Mucosa of stomach (tissue), 1 donor: ENCODE measurements at regions not wholly inside any gene's neighbourhood (a gene's known extent, or its start where the extent isn't known, plus 50 kb on each side); places are given as distances from the start of the nearest gene placed in this dataset.

Source experiments
- H3K27me3 ChIP-seq: one replicate; pipeline ENCODE4 v1.7.0; 2013; ENCODE audit warnings: mild to moderate bottlenecking, low read length; ENCODE audit not compliant: control insufficient read depth, insufficient read depth
- H3K36me3 ChIP-seq: one replicate; pipeline ENCODE4 v1.7.0; 2013; ENCODE audit warnings: low read length; ENCODE audit not compliant: control insufficient read depth, insufficient read depth
- H3K4me1 ChIP-seq: one replicate; pipeline ENCODE4 v1.7.0; 2013; ENCODE audit warnings: mild to moderate bottlenecking, low read length; ENCODE audit not compliant: control insufficient read depth, insufficient read depth
- H3K4me3 ChIP-seq: one replicate; pipeline ENCODE4 v1.7.0; 2013; ENCODE audit warnings: low read length
- H3K9ac ChIP-seq: one replicate; pipeline ENCODE4 v1.7.0; 2013; ENCODE audit warnings: mild to moderate bottlenecking, low read length, moderate library complexity
- H3K9me3 ChIP-seq: one replicate; pipeline ENCODE4 v1.7.0; 2013; ENCODE audit warnings: mild to moderate bottlenecking, low read length, moderate library complexity; ENCODE audit not compliant: control insufficient read depth
- donor health status: Pancreatic carcinoma.

DNA sequence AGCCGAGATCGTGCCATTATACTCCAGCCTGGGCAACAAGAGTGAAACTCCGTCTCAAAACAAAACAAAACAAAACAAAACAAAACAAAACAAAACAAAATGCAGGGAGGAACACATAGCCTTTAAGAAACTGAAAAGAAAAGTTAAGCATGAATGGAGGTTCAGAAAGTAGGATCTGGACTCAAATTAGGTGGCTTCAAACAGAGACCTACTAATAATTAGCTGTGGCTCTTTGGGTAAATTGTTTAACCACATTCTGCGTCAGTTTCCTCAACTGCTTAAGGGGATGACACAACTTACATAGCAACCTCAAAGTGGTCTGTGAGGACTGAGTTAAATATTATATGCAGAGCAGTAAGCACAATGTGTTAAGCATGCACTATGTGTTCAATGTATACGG, 458.2 kb downstream of the ADGRL2 start:
- H3K9ac ChIP-seq: no peak overlapping the region
- H3K4me3 ChIP-seq: no peak overlapping the region
- H3K9me3 ChIP-seq: no peaks in the 10 kb centered on the region
- no peaks in the 10 kb centered on the region for H3K27me3 ChIP-seq
- no peaks in the 10 kb centered on the region for H3K4me1 ChIP-seq
- H3K36me3 ChIP-seq: no peaks in the 10 kb centered on the region

DNA sequence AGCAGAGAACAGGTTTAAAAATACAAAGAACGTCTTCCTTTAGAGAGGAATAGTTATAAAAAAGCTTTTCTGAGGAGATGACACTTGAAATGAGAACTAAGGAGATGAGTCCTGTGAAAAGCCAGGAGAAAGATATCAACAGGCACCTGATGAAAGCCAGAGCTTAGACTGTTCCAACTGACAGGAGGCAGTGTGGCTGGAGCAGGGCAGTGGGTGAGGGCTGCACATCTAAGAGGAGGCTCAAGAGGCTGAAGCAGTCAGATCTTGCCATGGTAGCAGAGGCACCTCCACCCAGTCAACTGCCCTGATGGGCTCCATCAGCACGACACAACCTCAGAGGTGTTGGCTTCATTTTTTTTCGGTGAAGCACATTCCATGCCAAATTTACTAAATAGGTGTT, 445.3 kb downstream of the ADGRL2 start:
- H3K27me3 ChIP-seq: no peaks in the 10 kb centered on the region

DNA sequence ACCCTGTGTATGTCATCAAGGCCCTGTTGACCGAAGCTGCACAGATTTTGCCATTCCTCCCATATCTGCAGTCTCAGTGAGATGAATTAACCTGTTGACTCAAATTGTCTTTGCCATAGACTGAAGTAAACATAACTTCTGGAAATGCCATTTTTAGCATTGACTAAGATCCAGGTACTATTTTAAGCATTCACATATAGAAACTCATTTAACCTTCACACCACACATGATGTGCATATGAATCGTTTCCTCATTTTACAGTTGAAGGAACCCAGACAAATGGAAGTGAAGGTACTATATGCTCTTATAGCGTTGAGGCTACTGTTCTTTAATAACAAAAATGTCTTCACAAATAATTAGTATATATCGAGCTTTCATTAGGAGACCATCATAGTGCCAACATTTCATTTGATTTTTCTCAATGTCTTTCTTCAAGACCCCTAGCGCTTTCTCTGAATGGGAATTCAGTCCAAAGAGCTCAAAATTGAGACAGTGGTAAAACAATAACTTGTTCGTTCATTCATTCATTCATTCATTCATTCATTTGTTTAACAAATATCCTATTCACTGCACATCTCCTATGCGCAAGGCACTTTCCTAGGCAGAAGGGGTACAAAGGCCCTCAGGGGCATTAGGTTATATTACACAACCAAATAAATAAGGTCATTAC, 444.7 kb downstream of the ADGRL2 start:
- Histone ChIP-seq H3K4me3 (no peak overlapping the region), H3K27me3 (no peaks in the 10 kb centered on the region), H3K4me1 (no peaks in the 10 kb centered on the region), H3K36me3 (no peaks in the 10 kb centered on the region), H3K9me3 (no peaks in the 10 kb centered on the region), H3K9ac (no peak overlapping the region)

More for the DNA sequence above, 445.3 kb downstream of the ADGRL2 start:
- Histone ChIP-seq H3K4me3 (no peak overlapping the region), H3K9ac (no peak overlapping the region), H3K4me1 (no peaks in the 10 kb centered on the region), H3K9me3 (no peaks in the 10 kb centered on the region), H3K36me3 (no peaks in the 10 kb centered on the region)

DNA sequence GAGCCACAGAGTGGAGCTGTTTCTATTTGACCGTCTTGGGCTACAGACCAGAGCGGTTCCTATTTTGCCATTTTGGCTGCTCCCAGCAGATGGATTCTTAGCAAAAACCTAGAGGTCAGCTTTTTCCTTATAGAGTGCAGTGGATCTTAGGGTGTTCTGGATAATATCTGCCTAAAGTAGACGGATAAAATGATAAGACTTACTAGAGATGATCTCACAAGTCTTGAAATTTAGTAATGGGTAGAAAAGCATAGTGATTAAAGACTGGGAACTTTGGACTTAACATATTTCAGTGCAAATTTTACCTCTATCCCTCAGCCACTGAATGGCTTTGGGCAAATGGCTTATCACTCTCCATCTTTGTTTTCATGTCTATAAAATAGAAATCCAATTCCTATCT, 439.8 kb downstream of the ADGRL2 start:
- Histone ChIP-seq H3K27me3 (no peaks in the 10 kb centered on the region), H3K9ac (no peak overlapping the region), H3K4me3 (no peak overlapping the region), H3K9me3 (no peaks in the 10 kb centered on the region), H3K4me1 (no peaks in the 10 kb centered on the region), H3K36me3 (no peaks in the 10 kb centered on the region)

- Histone ChIP-seq H3K36me3 (no peaks in the 10 kb centered on the region), H3K4me1 (peaks cover 15% of the 10 kb centered on the region), H3K9me3 (no peaks in the 10 kb centered on the region), H3K4me3 (no peak overlapping the region), H3K9ac (no peak overlapping the region), H3K27me3 (no peaks in the 10 kb centered on the region)
Observed at GRCh38 chr1:82230667-82231066, 429.9 kb downstream of the ADGRL2 start.

- H3K36me3 ChIP-seq: no peaks in the 10 kb centered on the region
- no peaks in the 10 kb centered on the region for H3K9me3 ChIP-seq
- no peak overlapping the region for H3K4me3 ChIP-seq
- peaks cover 20% of the 10 kb centered on the region for H3K4me1 ChIP-seq
- H3K27me3 ChIP-seq: no peaks in the 10 kb centered on the region
- H3K9ac ChIP-seq: no peak overlapping the region
Observed at GRCh38 chr1:82227306-82228095, 426.8 kb downstream of the ADGRL2 start.

DNA sequence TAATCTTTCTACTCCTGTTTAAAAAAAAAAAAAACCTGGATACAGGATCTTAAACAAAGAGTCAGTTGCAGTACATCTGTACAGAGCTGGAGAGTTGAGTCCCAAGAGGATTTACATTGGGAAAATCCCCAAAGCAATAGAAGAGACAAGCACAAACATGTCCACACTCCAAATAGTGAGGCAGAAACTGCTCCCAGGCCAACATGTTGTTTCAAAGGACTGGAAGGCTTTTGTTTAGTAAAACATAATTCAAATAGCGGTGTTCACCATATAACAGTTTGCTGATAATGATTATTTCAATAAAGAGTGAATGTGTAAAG, 425.4 kb downstream of the ADGRL2 start:
- no peak overlapping the region for H3K9ac ChIP-seq
- no peaks in the 10 kb centered on the region for H3K9me3 ChIP-seq
- H3K36me3 ChIP-seq: no peaks in the 10 kb centered on the region
- H3K4me1 ChIP-seq: peaks cover 20% of the 10 kb centered on the region
- no peaks in the 10 kb centered on the region for H3K27me3 ChIP-seq
- H3K4me3 ChIP-seq: no peak overlapping the region

- Histone ChIP-seq H3K27me3 (no peaks in the 10 kb centered on the region), H3K4me1 (peaks cover 20% of the 10 kb centered on the region), H3K4me3 (no peak overlapping the region), H3K9ac (no peak overlapping the region), H3K9me3 (no peaks in the 10 kb centered on the region), H3K36me3 (no peaks in the 10 kb centered on the region)
Observed at GRCh38 chr1:82225421-82226185, 424.9 kb downstream of the ADGRL2 start.

DNA sequence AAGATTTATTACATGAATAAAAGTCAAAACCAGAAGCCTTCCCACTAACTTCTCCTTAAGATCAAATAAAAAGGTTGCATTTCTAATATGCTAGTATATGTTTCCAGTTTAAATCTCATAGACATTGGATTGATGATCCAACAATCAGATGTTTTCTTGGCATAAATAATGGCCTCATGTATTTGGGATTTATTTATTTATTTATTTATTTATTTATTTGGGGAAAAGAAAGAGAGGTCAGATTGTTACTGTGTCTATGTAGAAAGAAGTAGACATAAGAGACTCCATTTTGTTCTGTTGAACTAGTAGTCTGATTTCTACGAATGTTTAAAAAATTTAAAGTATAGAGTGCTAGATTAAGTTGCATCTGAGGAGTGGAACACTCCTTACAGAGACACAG, 422.4 kb downstream of the ADGRL2 start:
- H3K9ac ChIP-seq: no peak overlapping the region
- no peaks in the 10 kb centered on the region for H3K36me3 ChIP-seq
- H3K9me3 ChIP-seq: no peaks in the 10 kb centered on the region
- H3K4me3 ChIP-seq: no peak overlapping the region
- H3K27me3 ChIP-seq: no peaks in the 10 kb centered on the region
- H3K4me1 ChIP-seq: peaks cover 20% of the 10 kb centered on the region

- H3K9me3 ChIP-seq: no peaks in the 10 kb centered on the region
Observed at GRCh38 chr1:82221721-82222120, 421.0 kb downstream of the ADGRL2 start.

DNA sequence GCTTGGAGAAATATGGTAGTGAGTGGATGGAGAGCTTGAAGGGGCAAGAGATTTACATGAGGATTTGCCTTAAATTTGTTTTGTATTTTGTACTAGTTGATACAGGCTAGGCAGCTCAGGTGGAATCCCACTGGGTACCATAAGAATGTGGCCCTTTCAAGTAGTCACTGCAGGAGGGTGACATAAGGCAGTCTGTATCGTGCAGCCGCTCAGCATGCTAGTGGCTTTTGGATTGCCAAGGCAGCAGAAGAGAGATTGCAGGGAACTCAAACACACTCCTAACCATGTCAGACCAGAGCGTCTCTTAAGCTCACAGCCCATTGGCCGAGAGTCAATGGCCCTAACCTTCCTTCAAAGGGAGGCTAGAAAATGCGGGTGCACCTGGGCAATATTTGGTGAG, 420.0 kb downstream of the ADGRL2 start:
- H3K27me3 ChIP-seq: no peaks in the 10 kb centered on the region
- no peaks in the 10 kb centered on the region for H3K9me3 ChIP-seq
- H3K36me3 ChIP-seq: no peaks in the 10 kb centered on the region
- no peak overlapping the region for H3K4me3 ChIP-seq
- H3K9ac ChIP-seq: no peak overlapping the region
- peaks cover 6% of the 10 kb centered on the region for H3K4me1 ChIP-seq

More at GRCh38 chr1:82221721-82222120, 421.0 kb downstream of the ADGRL2 start:
- no peaks in the 10 kb centered on the region for H3K27me3 ChIP-seq
- H3K9ac ChIP-seq: no peak overlapping the region
- H3K4me1 ChIP-seq: peaks cover 14% of the 10 kb centered on the region
- no peaks in the 10 kb centered on the region for H3K36me3 ChIP-seq
- no peak overlapping the region for H3K4me3 ChIP-seq

DNA sequence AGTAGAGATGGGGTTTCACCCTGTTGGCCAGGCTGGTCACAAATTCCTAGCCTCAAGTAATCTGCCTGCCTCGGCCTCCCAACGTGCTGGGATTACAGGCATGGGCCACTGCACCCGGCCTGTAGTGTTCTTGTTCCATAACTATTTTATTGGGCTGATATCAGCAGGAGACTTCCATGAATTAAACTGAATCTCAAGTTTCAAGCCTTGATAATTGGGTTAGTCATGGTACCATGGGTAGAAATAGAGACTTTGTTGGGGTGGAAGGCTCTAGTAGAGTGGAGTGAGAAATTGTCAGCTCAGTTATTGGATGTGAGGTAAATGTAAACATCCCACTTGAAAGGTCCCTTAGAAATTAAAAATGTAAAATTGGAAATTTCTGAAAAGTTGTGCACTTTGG, 419.1 kb downstream of the ADGRL2 start:
- Histone ChIP-seq H3K27me3 (no peaks in the 10 kb centered on the region), H3K4me1 (no peaks in the 10 kb centered on the region), H3K9ac (no peak overlapping the region), H3K4me3 (no peak overlapping the region), H3K9me3 (no peaks in the 10 kb centered on the region), H3K36me3 (no peaks in the 10 kb centered on the region)
